ENCODE measurements at regions not wholly inside any gene's neighbourhood (a gene's known extent, or its start where the extent isn't known, plus 50 kb on each side); places are given as distances from the start of the nearest gene placed in this dataset.

- no peak for DNase-seq
Measured at GRCh38 chr11:70733327-70734325, 335.3 kb downstream of the CTTN start.

- DNase-seq = no peak
Measured at GRCh38 chr11:70734379-70734778, 336.1 kb downstream of the CTTN start.

DNA sequence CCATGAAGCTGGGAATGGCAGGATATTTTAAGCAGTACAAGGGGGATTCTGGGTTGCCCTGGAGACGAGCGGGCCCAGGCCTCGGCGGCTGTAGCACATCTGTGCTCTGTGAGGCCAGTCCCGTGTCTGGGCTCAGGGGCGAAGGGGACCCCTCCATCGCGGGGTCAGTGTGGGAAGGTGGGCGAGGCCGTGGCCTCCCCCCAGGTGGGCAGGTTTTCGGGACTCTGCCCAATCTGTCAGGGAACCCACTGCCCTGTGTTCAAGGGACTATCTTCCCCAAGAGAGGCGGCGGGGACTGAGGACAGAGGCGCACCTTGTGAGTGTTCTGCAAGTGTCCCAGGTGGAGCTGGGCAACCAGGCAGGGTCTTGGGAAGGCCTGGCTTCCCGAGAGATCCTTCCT lies 336.6 kb downstream of the CTTN start:
- no peak for DNase-seq

DNA sequence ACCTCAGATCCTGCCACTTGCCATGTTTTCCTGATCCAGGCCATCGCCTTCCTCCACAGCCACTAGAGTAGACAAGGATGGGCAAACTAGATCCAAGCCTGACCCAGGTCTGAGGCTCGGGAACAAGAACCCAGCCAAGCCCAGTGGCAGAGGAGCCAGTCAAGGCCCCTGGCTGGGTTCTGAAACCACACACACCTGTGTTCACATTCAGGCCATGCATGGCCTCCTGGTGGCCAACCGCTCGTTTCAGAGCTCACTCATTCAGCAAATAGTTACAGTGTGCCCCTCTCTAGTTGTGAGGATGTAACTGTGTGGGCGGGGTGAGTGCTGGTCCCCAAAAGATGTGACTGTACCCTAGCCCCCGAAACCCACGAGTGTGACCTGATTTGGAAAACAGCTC lies 337.6 kb downstream of the CTTN start:
- no peak for DNase-seq

GRCh38 chr11:70736461-70736860 lies 338.1 kb downstream of the CTTN start:
- no peak for DNase-seq

GRCh38 chr11:70736937-70737640 lies 338.8 kb downstream of the CTTN start:
- DNase-seq = no peak

DNA sequence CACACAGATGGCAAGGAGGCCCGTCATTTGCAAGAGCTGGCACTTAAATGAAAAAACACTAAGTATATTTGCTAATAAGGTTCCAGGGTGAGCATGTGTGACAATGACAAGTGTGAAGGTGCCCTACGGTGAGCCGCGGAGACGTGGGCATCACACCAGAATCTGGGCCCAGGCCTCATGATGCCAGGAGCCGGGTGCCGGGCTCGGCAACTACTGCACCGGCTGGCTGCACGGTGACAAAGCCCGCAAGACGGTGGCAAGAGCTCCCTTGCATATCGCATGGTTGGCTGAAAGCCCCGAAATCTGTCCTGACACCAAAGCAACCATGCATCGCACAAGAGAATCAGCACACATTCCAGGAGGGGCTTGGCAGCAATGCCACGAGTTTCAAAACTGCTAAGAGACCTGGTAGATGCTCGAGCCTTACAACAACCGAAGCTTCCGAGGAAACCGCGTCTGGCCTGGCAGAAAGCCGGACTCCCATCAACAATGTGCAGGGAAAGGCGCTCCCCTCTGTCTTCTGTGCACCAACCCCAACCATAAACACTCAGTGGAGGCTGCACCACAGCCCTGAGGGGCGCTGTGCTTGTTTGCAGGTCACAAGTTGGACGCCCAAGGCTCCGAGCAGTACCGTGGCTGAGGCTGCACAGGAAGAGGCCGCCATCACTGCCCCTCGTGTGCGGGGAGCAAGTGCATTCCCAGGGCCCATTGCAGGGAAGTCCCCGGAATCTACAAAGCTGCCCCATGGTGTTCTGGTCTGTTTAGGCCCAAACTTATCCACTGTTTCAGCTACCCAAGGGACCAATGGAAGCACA lies 339.7 kb downstream of the CTTN start:
- DNase-seq = no peak

GRCh38 chr11:70738661-70739060 lies 340.3 kb downstream of the CTTN start:
- no peak for DNase-seq

- no peak for DNase-seq
Measured at GRCh38 chr11:70739091-70739490, 340.8 kb downstream of the CTTN start.

- DNase-seq = no peak
Measured at GRCh38 chr11:70739811-70740487, 341.6 kb downstream of the CTTN start.

- DNase-seq = no peak
Measured at GRCh38 chr11:70740488-70740851, 342.1 kb downstream of the CTTN start.

GRCh38 chr11:70741085-70741484 lies 342.8 kb downstream of the CTTN start:
- DNase-seq = no peak

GRCh38 chr11:70742553-70743291 lies 344.4 kb downstream of the CTTN start:
- no peak for DNase-seq

GRCh38 chr11:70743329-70743728 lies 345.0 kb downstream of the CTTN start:
- no peak for DNase-seq

- DNase-seq = no peak
Measured at GRCh38 chr11:70743941-70744351, 345.6 kb downstream of the CTTN start.

- no peak for DNase-seq
Measured at GRCh38 chr11:70744396-70745185, 346.3 kb downstream of the CTTN start.

DNA sequence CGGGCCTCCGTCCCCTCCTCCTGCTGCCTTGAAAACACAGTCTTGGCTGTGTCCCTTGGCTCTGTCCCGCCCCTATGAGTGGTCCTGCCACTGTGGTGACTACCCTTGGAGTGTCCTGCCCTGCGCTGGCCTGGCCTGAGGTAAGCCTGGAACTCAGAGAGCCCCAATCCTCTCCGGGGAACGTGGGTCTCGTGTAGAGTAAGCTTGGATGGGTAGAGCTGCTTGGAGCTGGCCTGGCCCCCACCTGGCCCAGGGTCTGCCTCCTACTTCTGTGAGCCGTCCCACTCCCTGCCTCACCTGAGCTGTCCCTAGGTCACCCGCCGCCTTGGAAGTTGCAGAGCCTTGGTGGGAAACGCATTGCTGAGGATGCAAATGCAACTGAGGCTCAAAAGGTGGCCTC lies 347.1 kb downstream of the CTTN start:
- DNase-seq = no peak

- DNase-seq = no peak
Measured at GRCh38 chr11:70745941-70746340, 347.6 kb downstream of the CTTN start.

- no peak for DNase-seq
Measured at GRCh38 chr11:70746351-70746750, 348.0 kb downstream of the CTTN start.

GRCh38 chr11:70747285-70747684 lies 349.0 kb downstream of the CTTN start:
- DNase-seq = no peak

GRCh38 chr11:70747921-70748320 lies 349.6 kb downstream of the CTTN start:
- DNase-seq = no peak
